GM10248 (cell line): ENCODE measurements at regions not wholly inside any gene's neighbourhood (a gene's known extent, or its start where the extent isn't known, plus 50 kb on each side); places are given as distances from the start of the nearest gene placed in this dataset.

Experiments
- CTCF ChIA-PET: fragments of 300-600 bp; sonication (Branson Sonifier 250); formaldehyde crosslinking; extraction: SDS; loops from one replicate; lab custom pipeline; 2021; ENCODE audit warnings: antibody characterized with exemption; lab: Yijun Ruan, JAX
- POLR2A ChIA-PET: fragments of 350-650 bp; sonication (Branson Sonifier 250); formaldehyde crosslinking; extraction: SDS; loops from one replicate; lab custom pipeline; 2020; ENCODE audit warnings: antibody characterized with exemption; lab: Yijun Ruan, JAX
- DNase-seq: peaks from one replicate; pipeline ENCODE4 v3.0.0; 2012; ENCODE audit errors: extremely low spot score
- CTCF ChIP-seq: IDR thresholded peaks from 2 replicates; pipeline ENCODE4 v1.5.1; 2012; ENCODE audit warnings: mild to moderate bottlenecking, low read depth; ENCODE audit errors: extremely low read depth, missing control alignments, control extremely low read depth

GRCh38 chrX:40202456-40202855 is 104.7 kb upstream of the BCOR start:
- TF ChIP-seq CTCF: no peak
- ChIA-PET CTCF (no interaction called here), POLR2A (no interaction called here)
- no peak for DNase-seq

GRCh38 chrX:40201329-40201885 is 103.6 kb upstream of the BCOR start:
- peak; percentile 56 for DNase-seq
- CTCF ChIA-PET: no interaction called here
- POLR2A ChIA-PET: no interaction called here
- TF ChIP-seq CTCF: no peak

- no peak for TF ChIP-seq CTCF
- no peak for DNase-seq
- POLR2A ChIA-PET: no interaction called here
- CTCF ChIA-PET: interaction anchor here (1.1 kb wide), 1 partner anchor 19 kb away, joined by 3 read pairs; no protein-coding TSS in a partner anchor
These were observed 101.9 kb upstream of the BCOR start for GRCh38 chrX:40199704-40200103.

GRCh38 chrX:40197071-40197470 is 99.3 kb upstream of the BCOR start:
- TF ChIP-seq CTCF: no peak
- DNase-seq: no peak
- ChIA-PET CTCF (no interaction called here), POLR2A (no interaction called here)

- ChIA-PET POLR2A (no interaction called here), CTCF (no interaction called here)
These were observed 97.6 kb upstream of the BCOR start for GRCh38 chrX:40195368-40195767.

GRCh38 chrX:40192196-40192595 is 94.4 kb upstream of the BCOR start:
- no peak for DNase-seq
- ChIA-PET POLR2A (no interaction called here), CTCF (interaction anchor here (0.9 kb wide), 1 partner anchor 15 kb away, joined by 3 read pairs; no protein-coding TSS in a partner anchor)
- TF ChIP-seq CTCF: no peak

More at GRCh38 chrX:40195368-40195767, 97.6 kb upstream of the BCOR start:
- TF ChIP-seq CTCF: no peak
- DNase-seq: no peak

GRCh38 chrX:40189637-40190036 is 91.9 kb upstream of the BCOR start:
- DNase-seq: no peak
- POLR2A ChIA-PET: no interaction called here
- no peak for TF ChIP-seq CTCF
- CTCF ChIA-PET: no interaction called here
